Hepatocyte (in vitro differentiated cells): ENCODE measurements at regions not wholly inside any gene's neighbourhood (a gene's known extent, or its start where the extent isn't known, plus 50 kb on each side); places are given as distances from the start of the nearest gene placed in this dataset.

Source experiments
- DNase-seq: peaks from one replicate; pipeline ENCODE4 v3.0.0-alpha.2; 2016; ENCODE audit warnings: low spot score
- H2AFZ ChIP-seq: fragments of 200-600 bp; sonication (generic); 2 replicates; pipeline ENCODE4 v1.6.0; 2016; ENCODE audit warnings: antibody characterized with exemption, mild to moderate bottlenecking
- H3K27ac ChIP-seq: fragments of 200-600 bp; sonication (generic); 2 replicates; pipeline ENCODE4 v1.5.1; 2016; ENCODE audit warnings: mild to moderate bottlenecking
- H3K27me3 ChIP-seq: fragments of 200-600 bp; sonication (generic); 2 replicates; pipeline ENCODE4 v1.6.1; 2016
- H3K36me3 ChIP-seq: fragments of 200-600 bp; sonication (generic); replicated peaks from 2 replicates; pipeline ENCODE4 v1.5.1; 2016; ENCODE audit warnings: low read depth; ENCODE audit not compliant: insufficient read depth
- H3K4me1 ChIP-seq: fragments of 200-600 bp; sonication (generic); 2 replicates; pipeline ENCODE4 v1.5.1; 2016; ENCODE audit warnings: mild to moderate bottlenecking, moderate library complexity; ENCODE audit not compliant: insufficient read depth
- H3K4me2 ChIP-seq: fragments of 200-600 bp; sonication (generic); 2 replicates; pipeline ENCODE4 v1.6.0; 2016
- H3K4me3 ChIP-seq: fragments of 200-600 bp; sonication (generic); 2 replicates; pipeline ENCODE4 v1.5.1; 2016; ENCODE audit warnings: mild to moderate bottlenecking
- H3K79me2 ChIP-seq: fragments of 200-600 bp; sonication (generic); 2 replicates; pipeline ENCODE4 v1.6.0; 2017; ENCODE audit warnings: mild to moderate bottlenecking
- H3K9me2 ChIP-seq: fragments of 200-600 bp; sonication (generic); replicated peaks from 2 replicates; pipeline ENCODE4 v1.6.0; 2017; ENCODE audit warnings: mild to moderate bottlenecking; ENCODE audit not compliant: insufficient read depth
- H3K9me3 ChIP-seq: fragments of 200-600 bp; sonication (generic); 2 replicates; pipeline ENCODE4 v1.5.1; 2016; ENCODE audit warnings: low read depth, mild to moderate bottlenecking
- H4K20me1 ChIP-seq: fragments of 200-600 bp; sonication (generic); 2 replicates; pipeline ENCODE4 v1.6.0; 2016; ENCODE audit warnings: mild to moderate bottlenecking; ENCODE audit not compliant: insufficient read depth, poor library complexity, severe bottlenecking
- EZH2 ChIP-seq: fragments of 200-600 bp; sonication (generic); IDR thresholded peaks from 2 replicates; pipeline ENCODE4 v1.6.1; 2016; ENCODE audit warnings: antibody characterized with exemption, mild to moderate bottlenecking, borderline replicate concordance
- EZH2phosphoT487 ChIP-seq: fragments of 200-600 bp; sonication (generic); IDR thresholded peaks from one replicate; pipeline ENCODE4 v1.6.1; 2018; ENCODE audit warnings: antibody characterized with exemption, mild to moderate bottlenecking, low read depth, moderate library complexity; ENCODE audit not compliant: unreplicated experiment, severe bottlenecking
- WGBS: methylation state at CpG from one replicate; pipeline ENCODE4 v1.1.6; 2016; ENCODE audit warnings: low lambda C conversion rate; ENCODE audit errors: missing lambda C conversion rate; 5-methylcytosine and 5-hydroxymethylcytosine counted together
- TF ChIP-seq, protein P1 (sequence below): fragments of 200-600 bp; sonication (generic); IDR thresholded peaks from 2 replicates; pipeline ENCODE4 v1.5.1; 2016; ENCODE audit warnings: antibody characterized with exemption, mild to moderate bottlenecking; ENCODE audit not compliant: poor library complexity

DNA sequence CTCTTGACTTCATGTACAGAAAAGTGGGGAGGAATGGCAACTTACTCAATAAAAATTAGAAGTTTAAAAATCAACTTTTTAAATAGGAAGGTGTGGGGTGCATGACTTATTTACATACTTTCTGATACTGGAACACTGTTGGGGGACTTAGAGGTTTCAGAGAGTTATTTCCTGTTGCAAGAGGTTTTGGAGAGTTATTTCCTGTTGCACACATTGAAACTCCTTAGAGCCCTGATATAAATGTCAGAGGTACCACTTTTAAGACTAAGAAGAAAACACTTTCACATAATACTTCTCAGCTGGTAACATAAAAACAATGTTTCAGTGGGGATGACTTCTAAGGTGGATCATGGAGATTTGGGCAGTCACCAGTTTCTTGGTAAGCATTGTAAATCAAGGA lies 579.9 kb downstream of the MMUT start:
- no peaks in the 10 kb centered on the region for H3K79me2 ChIP-seq
- no peak overlapping the region for H2AFZ ChIP-seq
- no peak overlapping the region for H3K4me3 ChIP-seq
- no peaks in the 10 kb centered on the region for H3K9me3 ChIP-seq
- H3K27ac ChIP-seq = no peak overlapping the region
- H3K27me3 ChIP-seq = no peaks in the 10 kb centered on the region
- H3K4me1 ChIP-seq = no peaks in the 10 kb centered on the region
- TF ChIP-seq, protein P1, sequence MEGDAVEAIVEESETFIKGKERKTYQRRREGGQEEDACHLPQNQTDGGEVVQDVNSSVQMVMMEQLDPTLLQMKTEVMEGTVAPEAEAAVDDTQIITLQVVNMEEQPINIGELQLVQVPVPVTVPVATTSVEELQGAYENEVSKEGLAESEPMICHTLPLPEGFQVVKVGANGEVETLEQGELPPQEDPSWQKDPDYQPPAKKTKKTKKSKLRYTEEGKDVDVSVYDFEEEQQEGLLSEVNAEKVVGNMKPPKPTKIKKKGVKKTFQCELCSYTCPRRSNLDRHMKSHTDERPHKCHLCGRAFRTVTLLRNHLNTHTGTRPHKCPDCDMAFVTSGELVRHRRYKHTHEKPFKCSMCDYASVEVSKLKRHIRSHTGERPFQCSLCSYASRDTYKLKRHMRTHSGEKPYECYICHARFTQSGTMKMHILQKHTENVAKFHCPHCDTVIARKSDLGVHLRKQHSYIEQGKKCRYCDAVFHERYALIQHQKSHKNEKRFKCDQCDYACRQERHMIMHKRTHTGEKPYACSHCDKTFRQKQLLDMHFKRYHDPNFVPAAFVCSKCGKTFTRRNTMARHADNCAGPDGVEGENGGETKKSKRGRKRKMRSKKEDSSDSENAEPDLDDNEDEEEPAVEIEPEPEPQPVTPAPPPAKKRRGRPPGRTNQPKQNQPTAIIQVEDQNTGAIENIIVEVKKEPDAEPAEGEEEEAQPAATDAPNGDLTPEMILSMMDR = no peak
- TF ChIP-seq EZH2 (no peak), EZH2phosphoT487 (no peak)
- no peak for DNase-seq
- no peaks in the 10 kb centered on the region for H3K9me2 ChIP-seq
- H3K36me3 ChIP-seq = no peaks in the 10 kb centered on the region
- H4K20me1 ChIP-seq = no peaks in the 10 kb centered on the region
- no peak overlapping the region for H3K4me2 ChIP-seq

DNA sequence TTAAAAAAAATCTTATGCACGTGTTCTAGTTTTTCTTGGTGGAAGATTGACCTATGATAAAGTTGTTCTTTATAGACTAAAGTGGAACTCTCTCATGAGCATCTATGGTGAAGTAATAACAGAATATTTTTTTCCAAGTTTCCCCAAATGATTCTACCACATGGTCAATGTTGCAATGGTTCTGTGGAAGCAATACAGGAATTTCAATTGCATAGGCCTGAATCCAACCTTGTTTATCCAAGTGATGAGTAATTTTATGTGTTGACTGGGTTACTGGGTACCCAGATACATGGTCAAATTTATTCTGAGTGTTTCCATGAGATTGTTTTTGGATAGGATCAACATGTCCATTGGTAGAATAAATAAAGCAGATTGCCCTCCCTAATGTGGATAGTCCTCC lies 581.5 kb downstream of the MMUT start:
- 78% methylated on average over 1 of the region's 1 CpG for WGBS

DNA sequence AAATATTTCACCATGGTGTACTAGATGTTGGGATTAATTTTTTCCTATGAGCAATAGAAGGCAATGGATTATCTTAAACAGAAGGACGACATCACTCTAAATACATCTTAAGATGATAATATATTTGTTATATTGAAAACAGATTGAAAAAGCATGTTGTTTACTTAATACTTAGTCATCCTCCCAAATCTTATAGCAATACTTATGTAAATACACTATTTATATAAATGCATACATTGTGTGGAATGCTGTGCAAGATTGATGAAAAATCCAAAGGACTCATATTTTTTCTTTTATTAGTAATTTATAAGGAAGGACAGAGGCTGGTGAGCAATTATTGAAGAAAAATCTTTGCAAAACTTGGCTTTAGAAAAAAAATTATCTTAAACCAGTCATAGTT lies 593.5 kb downstream of the MMUT start:
- no peaks in the 10 kb centered on the region for H3K79me2 ChIP-seq
- H3K4me3 ChIP-seq = no peak overlapping the region
- no peaks in the 10 kb centered on the region for H4K20me1 ChIP-seq
- H3K4me1 ChIP-seq = no peaks in the 10 kb centered on the region
- no peaks in the 10 kb centered on the region for H3K9me3 ChIP-seq
- TF ChIP-seq, protein P1 = no peak
- no peak for TF ChIP-seq EZH2phosphoT487
- no peak for TF ChIP-seq EZH2
- no peaks in the 10 kb centered on the region for H3K36me3 ChIP-seq
- H3K27ac ChIP-seq = no peak overlapping the region
- no peak overlapping the region for H3K4me2 ChIP-seq
- no peak overlapping the region for H2AFZ ChIP-seq
- no peaks in the 10 kb centered on the region for H3K27me3 ChIP-seq
- no peaks in the 10 kb centered on the region for H3K9me2 ChIP-seq
- DNase-seq = no peak
- WGBS = 82% methylated on average over 1 of the region's 1 CpG

More for the DNA sequence above, 581.5 kb downstream of the MMUT start:
- no peaks in the 10 kb centered on the region for H3K27me3 ChIP-seq
- DNase-seq = no peak
- no peak overlapping the region for H3K4me3 ChIP-seq
- no peaks in the 10 kb centered on the region for H3K9me3 ChIP-seq
- no peak for TF ChIP-seq EZH2phosphoT487
- TF ChIP-seq, protein P1 = no peak
- TF ChIP-seq EZH2 = no peak
- H3K9me2 ChIP-seq = no peaks in the 10 kb centered on the region
- H3K27ac ChIP-seq = no peak overlapping the region
- H3K4me2 ChIP-seq = no peak overlapping the region
- no peak overlapping the region for H2AFZ ChIP-seq
- no peaks in the 10 kb centered on the region for H4K20me1 ChIP-seq
- no peaks in the 10 kb centered on the region for H3K79me2 ChIP-seq
- no peaks in the 10 kb centered on the region for H3K36me3 ChIP-seq
- H3K4me1 ChIP-seq = no peaks in the 10 kb centered on the region

DNA sequence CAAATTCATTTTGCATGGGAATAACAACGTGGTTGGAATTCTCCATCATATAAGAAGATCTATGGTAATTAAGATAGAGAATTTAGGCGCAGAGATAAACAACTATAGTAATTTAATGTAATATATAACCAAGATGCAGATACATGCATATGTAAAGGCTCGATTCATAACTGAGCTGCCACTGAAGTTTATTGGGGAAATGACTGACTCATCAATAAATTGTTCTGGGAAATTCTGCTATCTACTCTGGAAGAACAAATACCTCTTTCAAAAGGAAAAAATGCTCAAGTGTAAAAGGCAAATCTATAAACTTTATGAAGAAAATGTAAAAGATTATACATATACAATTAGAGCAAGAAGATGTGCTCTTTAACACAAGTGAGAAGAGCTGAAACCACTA lies 596.4 kb downstream of the MMUT start:
- Histone ChIP-seq H3K79me2 (no peaks in the 10 kb centered on the region), H3K9me3 (no peaks in the 10 kb centered on the region), H3K27ac (no peak overlapping the region), H3K4me3 (no peak overlapping the region), H2AFZ (no peak overlapping the region), H3K4me2 (no peak overlapping the region), H3K36me3 (no peaks in the 10 kb centered on the region), H3K4me1 (no peaks in the 10 kb centered on the region), H4K20me1 (no peaks in the 10 kb centered on the region), H3K27me3 (no peaks in the 10 kb centered on the region), H3K9me2 (no peaks in the 10 kb centered on the region)
- WGBS = 94% methylated on average over 3 of the region's 3 CpGs
- TF ChIP-seq, protein P1 = no peak
- TF ChIP-seq EZH2 = no peak
- no peak for TF ChIP-seq EZH2phosphoT487
- DNase-seq = no peak
